ENCODE measurements at regions not wholly inside any gene's neighbourhood (a gene's known extent, or its start where the extent isn't known, plus 50 kb on each side); places are given as distances from the start of the nearest gene placed in this dataset.

- H3K36me3 ChIP-seq (ENCODE audit: control insufficient read depth in 1 of 2, insufficient read depth in 2 of 2, low read depth in 1 of 2, low read length in 2 of 2), result no peaks in the 10 kb centered on the region
- no peak overlapping the region for H4K8ac ChIP-seq (ENCODE audit: low read length)
- no peak overlapping the region for H3K27ac ChIP-seq (ENCODE audit: low read length, poor library complexity, severe bottlenecking)
- no peak overlapping the region for H2AFZ ChIP-seq (ENCODE audit: low read depth, low read length)
- H2BK12ac ChIP-seq (ENCODE audit: low read length in 2 of 2), result no peak overlapping the region
- H3K18ac ChIP-seq (ENCODE audit: low read depth in 1 of 2, low read length in 2 of 2), result no peak overlapping the region
- no peak overlapping the region for H2AK5ac ChIP-seq (ENCODE audit: low read length, severe bottlenecking)
- DNase-seq, result no peak
- no peak overlapping the region for H3K9ac ChIP-seq (ENCODE audit: low read length)
- H3K4me3 ChIP-seq (ENCODE audit: insufficient read depth in 1 of 2, low read depth in 1 of 2, low read length in 2 of 2), result no peak overlapping the region
- no peak overlapping the region for H2BK120ac ChIP-seq (ENCODE audit: low read depth, low read length)
- no peak overlapping the region for H2BK15ac ChIP-seq (ENCODE audit: low read depth, poor library complexity, severe bottlenecking)
- H3K9me3 ChIP-seq (ENCODE audit: control insufficient read depth, low read length), result no peaks in the 10 kb centered on the region
- no peak overlapping the region for H3K4me2 ChIP-seq (ENCODE audit: low read length, poor library complexity, severe bottlenecking)
- H3K27me3 ChIP-seq (ENCODE audit: control insufficient read depth in 1 of 2, insufficient read depth in 1 of 2, low read length in 2 of 2), result no peaks in the 10 kb centered on the region
- no peaks in the 10 kb centered on the region for H3K79me1 ChIP-seq (replicated peaks; ENCODE audit: low read length, poor library complexity, severe bottlenecking)
- WGBS, result no CpG with 5 or more reads among the region's 1 CpG
- no peak overlapping the region for H2BK5ac ChIP-seq (ENCODE audit: low read depth, low read length, poor library complexity, severe bottlenecking)
- peaks cover 2% of the 10 kb centered on the region for H3K4me1 ChIP-seq (ENCODE audit: control insufficient read depth, insufficient read depth, low read depth, low read length)
- H3K14ac ChIP-seq (ENCODE audit: low read length in 2 of 2), result no peak overlapping the region
- H3K4ac ChIP-seq (ENCODE audit: low read depth in 1 of 2, low read length in 2 of 2), result no peak overlapping the region
- H4K91ac ChIP-seq (ENCODE audit: low read length), result no peak overlapping the region
- no peak overlapping the region for H3K23ac ChIP-seq (ENCODE audit: low read length in 2 of 2)
Measured at GRCh38 chr3:117146571-117146970, 437.0 kb downstream of the TUSC7 start.

GRCh38 chr3:117149584-117149983 lies 440.0 kb downstream of the TUSC7 start:
- H3K23ac ChIP-seq (ENCODE audit: low read length in 2 of 2), result no peak overlapping the region
- WGBS, result 85% methylated on average over 2 of the region's 2 CpGs
- H2BK5ac ChIP-seq (ENCODE audit: low read depth, low read length, poor library complexity, severe bottlenecking), result no peak overlapping the region

GRCh38 chr3:117150628-117151027 lies 441.0 kb downstream of the TUSC7 start:
- Histone ChIP-seq H3K9ac (ENCODE audit: low read length) (no peak overlapping the region), H2BK120ac (ENCODE audit: low read depth, low read length) (no peak overlapping the region), H3K36me3 (ENCODE audit: control insufficient read depth in 1 of 2, insufficient read depth in 2 of 2, low read depth in 1 of 2, low read length in 2 of 2) (no peaks in the 10 kb centered on the region), H3K23ac (ENCODE audit: low read length in 2 of 2) (no peak overlapping the region), H3K27me3 (ENCODE audit: control insufficient read depth in 1 of 2, insufficient read depth in 1 of 2, low read length in 2 of 2) (no peaks in the 10 kb centered on the region), H4K8ac (ENCODE audit: low read length) (no peak overlapping the region), H3K27ac (ENCODE audit: low read length, poor library complexity, severe bottlenecking) (no peak overlapping the region), H3K18ac (ENCODE audit: low read depth in 1 of 2, low read length in 2 of 2) (no peak overlapping the region), H2BK12ac (ENCODE audit: low read length in 2 of 2) (no peak overlapping the region), H3K4me1 (ENCODE audit: control insufficient read depth, insufficient read depth, low read depth, low read length) (no peaks in the 10 kb centered on the region), H2AFZ (ENCODE audit: low read depth, low read length) (no peak overlapping the region), H3K4me2 (ENCODE audit: low read length, poor library complexity, severe bottlenecking) (no peak overlapping the region), H2AK5ac (ENCODE audit: low read length, severe bottlenecking) (no peak overlapping the region), H3K9me3 (ENCODE audit: control insufficient read depth, low read length) (no peaks in the 10 kb centered on the region), H3K79me1 (replicated peaks; ENCODE audit: low read length, poor library complexity, severe bottlenecking) (no peaks in the 10 kb centered on the region), H2BK5ac (ENCODE audit: low read depth, low read length, poor library complexity, severe bottlenecking) (no peak overlapping the region), H3K4me3 (ENCODE audit: insufficient read depth in 1 of 2, low read depth in 1 of 2, low read length in 2 of 2) (no peak overlapping the region), H2BK15ac (ENCODE audit: low read depth, poor library complexity, severe bottlenecking) (no peak overlapping the region), H3K14ac (ENCODE audit: low read length in 2 of 2) (no peak overlapping the region), H4K91ac (ENCODE audit: low read length) (no peak overlapping the region), H3K4ac (ENCODE audit: low read depth in 1 of 2, low read length in 2 of 2) (no peak overlapping the region)
- DNase-seq, result no peak
- 49% methylated on average over 2 of the region's 3 CpGs for WGBS

More at GRCh38 chr3:117149584-117149983, 440.0 kb downstream of the TUSC7 start:
- H3K18ac ChIP-seq (ENCODE audit: low read depth in 1 of 2, low read length in 2 of 2), result no peak overlapping the region
- H3K9ac ChIP-seq (ENCODE audit: low read length), result no peak overlapping the region
- no peaks in the 10 kb centered on the region for H3K27me3 ChIP-seq (ENCODE audit: control insufficient read depth in 1 of 2, insufficient read depth in 1 of 2, low read length in 2 of 2)
- no peak overlapping the region for H3K14ac ChIP-seq (ENCODE audit: low read length in 2 of 2)
- no peak for DNase-seq
- no peak overlapping the region for H4K91ac ChIP-seq (ENCODE audit: low read length)
- H2AK5ac ChIP-seq (ENCODE audit: low read length, severe bottlenecking), result no peak overlapping the region
- H2BK120ac ChIP-seq (ENCODE audit: low read depth, low read length), result no peak overlapping the region
- H3K4me3 ChIP-seq (ENCODE audit: insufficient read depth in 1 of 2, low read depth in 1 of 2, low read length in 2 of 2), result no peak overlapping the region
- no peak overlapping the region for H3K27ac ChIP-seq (ENCODE audit: low read length, poor library complexity, severe bottlenecking)
- no peak overlapping the region for H4K8ac ChIP-seq (ENCODE audit: low read length)
- no peak overlapping the region for H2BK12ac ChIP-seq (ENCODE audit: low read length in 2 of 2)
- H3K4me1 ChIP-seq (ENCODE audit: control insufficient read depth, insufficient read depth, low read depth, low read length), result no peaks in the 10 kb centered on the region
- no peaks in the 10 kb centered on the region for H3K9me3 ChIP-seq (ENCODE audit: control insufficient read depth, low read length)
- no peaks in the 10 kb centered on the region for H3K36me3 ChIP-seq (ENCODE audit: control insufficient read depth in 1 of 2, insufficient read depth in 2 of 2, low read depth in 1 of 2, low read length in 2 of 2)
- no peak overlapping the region for H3K4ac ChIP-seq (ENCODE audit: low read depth in 1 of 2, low read length in 2 of 2)
- no peak overlapping the region for H3K4me2 ChIP-seq (ENCODE audit: low read length, poor library complexity, severe bottlenecking)
- H2BK15ac ChIP-seq (ENCODE audit: low read depth, poor library complexity, severe bottlenecking), result no peak overlapping the region
- no peaks in the 10 kb centered on the region for H3K79me1 ChIP-seq (replicated peaks; ENCODE audit: low read length, poor library complexity, severe bottlenecking)
- H2AFZ ChIP-seq (ENCODE audit: low read depth, low read length), result no peak overlapping the region

GRCh38 chr3:117160176-117160575 lies 450.6 kb downstream of the TUSC7 start:
- Histone ChIP-seq H3K4me2 (ENCODE audit: low read length, poor library complexity, severe bottlenecking) (no peak overlapping the region), H2BK15ac (ENCODE audit: low read depth, poor library complexity, severe bottlenecking) (no peak overlapping the region), H3K23ac (ENCODE audit: low read length in 2 of 2) (no peak overlapping the region), H3K27me3 (ENCODE audit: control insufficient read depth in 1 of 2, insufficient read depth in 1 of 2, low read length in 2 of 2) (no peaks in the 10 kb centered on the region), H2BK12ac (ENCODE audit: low read length in 2 of 2) (no peak overlapping the region), H4K91ac (ENCODE audit: low read length) (no peak overlapping the region), H2BK5ac (ENCODE audit: low read depth, low read length, poor library complexity, severe bottlenecking) (no peak overlapping the region), H3K18ac (ENCODE audit: low read depth in 1 of 2, low read length in 2 of 2) (no peak overlapping the region), H3K9ac (ENCODE audit: low read length) (no peak overlapping the region), H2AK5ac (ENCODE audit: low read length, severe bottlenecking) (no peak overlapping the region), H4K8ac (ENCODE audit: low read length) (no peak overlapping the region), H2BK120ac (ENCODE audit: low read depth, low read length) (no peak overlapping the region), H3K9me3 (ENCODE audit: control insufficient read depth, low read length) (no peaks in the 10 kb centered on the region), H3K4me1 (ENCODE audit: control insufficient read depth, insufficient read depth, low read depth, low read length) (no peaks in the 10 kb centered on the region), H3K4ac (ENCODE audit: low read depth in 1 of 2, low read length in 2 of 2) (no peak overlapping the region), H3K36me3 (ENCODE audit: control insufficient read depth in 1 of 2, insufficient read depth in 2 of 2, low read depth in 1 of 2, low read length in 2 of 2) (no peaks in the 10 kb centered on the region), H3K14ac (ENCODE audit: low read length in 2 of 2) (no peak overlapping the region), H3K4me3 (ENCODE audit: insufficient read depth in 1 of 2, low read depth in 1 of 2, low read length in 2 of 2) (no peak overlapping the region), H3K27ac (ENCODE audit: low read length, poor library complexity, severe bottlenecking) (no peak overlapping the region), H3K79me1 (replicated peaks; ENCODE audit: low read length, poor library complexity, severe bottlenecking) (no peaks in the 10 kb centered on the region), H2AFZ (ENCODE audit: low read depth, low read length) (no peak overlapping the region)
- 94% methylated on average over 3 of the region's 3 CpGs for WGBS
- DNase-seq, result no peak

All from mesenchymal stem cell (in vitro differentiated cells and primary cell).